Activated CD4-positive, alpha-beta T cell treated with anti-CD3 and anti-CD28 coated beads, Interleukin-2, amount 50 U/mL, for 48 hours (primary cell): ENCODE measurements at regions not wholly inside any gene's neighbourhood (a gene's known extent, or its start where the extent isn't known, plus 50 kb on each side); places are given as distances from the start of the nearest gene placed in this dataset.
"Not testable (repeated sequence)": the region's sequence is repeated elsewhere in the genome, so short reads cannot be mapped to it uniquely, and the experiment has no call there.

Source experiments
- DNase-seq, 2 experiments: peaks; one replicate each; pipeline ENCODE4 v3.0.0-alpha.2; 2020

- no peak for DNase-seq
Measured at GRCh38 chr2:195289081-195289480, 367.9 kb upstream of the SLC39A10 start.

- no peak for DNase-seq
Measured at GRCh38 chr2:195279840-195280427, 377.1 kb upstream of the SLC39A10 start.

GRCh38 chr2:195270466-195271039 is 386.5 kb upstream of the SLC39A10 start:
- DNase-seq = no peak

- no peak for DNase-seq
Measured at GRCh38 chr2:195269220-195269619, 387.8 kb upstream of the SLC39A10 start.

- DNase-seq = no peak
Measured at GRCh38 chr2:195257979-195258378, 399.0 kb upstream of the SLC39A10 start.

- DNase-seq = no peak
Measured at GRCh38 chr2:195252018-195252417, 405.0 kb upstream of the SLC39A10 start.

- no peak for DNase-seq
Measured at GRCh38 chr2:195251214-195251613, 405.8 kb upstream of the SLC39A10 start.

GRCh38 chr2:195238826-195239225 is 418.2 kb upstream of the SLC39A10 start:
- no peak for DNase-seq

- DNase-seq = no peak
Measured at GRCh38 chr2:195238379-195238778, 418.6 kb upstream of the SLC39A10 start.

GRCh38 chr2:195228547-195228946 is 428.5 kb upstream of the SLC39A10 start:
- not testable (repeated sequence) for DNase-seq

GRCh38 chr2:195214072-195214471 is 443.0 kb upstream of the SLC39A10 start:
- DNase-seq = no peak

GRCh38 chr2:195212586-195212985 is 444.4 kb upstream of the SLC39A10 start:
- no peak for DNase-seq

- no peak for DNase-seq
Measured at GRCh38 chr2:195202163-195202845, 454.7 kb upstream of the SLC39A10 start.

GRCh38 chr2:195199864-195200263 is 457.2 kb upstream of the SLC39A10 start:
- DNase-seq = no peak

- no peak for DNase-seq
Measured at GRCh38 chr2:195181059-195181705, 475.8 kb upstream of the SLC39A10 start.

- DNase-seq = no peak
Measured at GRCh38 chr2:195168369-195168768, 488.7 kb upstream of the SLC39A10 start.

GRCh38 chr2:195164930-195165329 is 492.1 kb upstream of the SLC39A10 start:
- DNase-seq = no peak

GRCh38 chr2:195162918-195163317 is 494.1 kb upstream of the SLC39A10 start:
- no peak for DNase-seq

GRCh38 chr2:195162194-195162593 is 494.8 kb upstream of the SLC39A10 start:
- no peak for DNase-seq

- DNase-seq = no peak
Measured at GRCh38 chr2:195160963-195161362, 496.1 kb upstream of the SLC39A10 start.

GRCh38 chr2:195151711-195152110 is 505.3 kb upstream of the SLC39A10 start:
- DNase-seq = no peak

GRCh38 chr2:195150819-195151218 is 506.2 kb upstream of the SLC39A10 start:
- DNase-seq = no peak

GRCh38 chr2:195148004-195148403 is 509.0 kb upstream of the SLC39A10 start:
- DNase-seq = no peak
